Ishikawa (cell line): ENCODE measurements at regions not wholly inside any gene's neighbourhood (a gene's known extent, or its start where the extent isn't known, plus 50 kb on each side); places are given as distances from the start of the nearest gene placed in this dataset.

ENCODE experiments used
- CEBPB ChIP-seq: IDR thresholded peaks from 2 replicates; pipeline ENCODE4 v1.6.1; 2012
- CREB1 ChIP-seq: IDR thresholded peaks from 2 replicates; pipeline ENCODE4 v1.6.1; 2012; ENCODE audit warnings: low read depth
- EGR1 ChIP-seq: IDR thresholded peaks from 2 replicates; pipeline ENCODE4 v1.6.1; 2012
- EP300 ChIP-seq: IDR thresholded peaks from 2 replicates; pipeline ENCODE4 v1.6.1; 2012; ENCODE audit warnings: borderline replicate concordance
- FOXM1 ChIP-seq: IDR thresholded peaks from 2 replicates; pipeline ENCODE4 v1.6.1; 2012; ENCODE audit warnings: low read depth, borderline replicate concordance
- MAX ChIP-seq: IDR thresholded peaks from 2 replicates; pipeline ENCODE4 v1.6.1; 2012
- RAD21 ChIP-seq: IDR thresholded peaks from 2 replicates; pipeline ENCODE4 v1.6.1; 2012; ENCODE audit warnings: low read depth
- REST ChIP-seq: IDR thresholded peaks from 2 replicates; pipeline ENCODE4 v1.6.1; 2012; ENCODE audit warnings: low read depth, mild to moderate bottlenecking
- TAF1 ChIP-seq: IDR thresholded peaks from 2 replicates; pipeline ENCODE4 v1.6.1; 2012; ENCODE audit warnings: low read depth, mild to moderate bottlenecking
- TCF12 ChIP-seq: IDR thresholded peaks from 2 replicates; pipeline ENCODE4 v1.6.1; 2012; ENCODE audit warnings: low read depth
- TEAD4 ChIP-seq: IDR thresholded peaks from 2 replicates; pipeline ENCODE4 v1.6.1; 2012
- USF1 ChIP-seq: IDR thresholded peaks from 2 replicates; pipeline ENCODE4 v1.6.1; 2012
- YY1 ChIP-seq: IDR thresholded peaks from 2 replicates; pipeline ENCODE4 v1.6.1; 2012; ENCODE audit warnings: low read depth

- TF ChIP-seq RAD21, result no peak
- TF ChIP-seq TAF1, result no peak
- TF ChIP-seq TCF12, result no peak
- no peak for TF ChIP-seq EP300
- no peak for TF ChIP-seq CEBPB
- no peak for TF ChIP-seq EGR1
- TF ChIP-seq MAX, result no peak
- TF ChIP-seq TEAD4, result no peak
- no peak for TF ChIP-seq YY1
- no peak for TF ChIP-seq REST
- no peak for TF ChIP-seq FOXM1
- TF ChIP-seq USF1, result no peak
- no peak for TF ChIP-seq CREB1
Observed at GRCh38 chr21:21957490-21957889, 959.3 kb downstream of the NCAM2 start.
